Keratinocyte (primary cell): ENCODE measurements at regions not wholly inside any gene's neighbourhood (a gene's known extent, or its start where the extent isn't known, plus 50 kb on each side); places are given as distances from the start of the nearest gene placed in this dataset.

ENCODE experiments used
- DNase-seq: peaks from one replicate; pipeline ENCODE4 v3.0.0-alpha.2; 2011; ENCODE audit warnings: low read depth, missing footprints, low spot score
- FAIRE-seq: peaks from 2 replicates; lab custom pipeline; 2011; peaks lifted over from hg19 to GRCh38; lab: Jason Lieb, UNC
- H2AFZ ChIP-seq: 2 replicates; pipeline ENCODE4 v1.6.0; 2012; ENCODE audit warnings: low read length, control low read depth, inconsistent platforms; ENCODE audit not compliant: control insufficient read depth
- H3K27ac ChIP-seq: 2 replicates; pipeline ENCODE4 v1.5.1; 2011; ENCODE audit warnings: low read length; ENCODE audit not compliant: control insufficient read depth, insufficient read depth
- H3K27me3 ChIP-seq: 3 replicates; pipeline ENCODE4 v1.6.0; 2011; ENCODE audit warnings: low read length; ENCODE audit not compliant: control insufficient read depth, insufficient read depth; ENCODE audit errors: extremely low read depth
- H3K36me3 ChIP-seq, 2 experiments: 2 replicates in 1 of 2; 3 replicates in 1 of 2; pipeline ENCODE4 v1.5.1; 2011; ENCODE audit warnings: low read length in 2 of 2, mild to moderate bottlenecking in 1 of 2; ENCODE audit not compliant: control insufficient read depth in 2 of 2, insufficient read depth in 2 of 2; ENCODE audit errors: extremely low read depth in 1 of 2
- H3K4me1 ChIP-seq: 3 replicates; pipeline ENCODE4 v1.5.1; 2011; ENCODE audit warnings: low read length; ENCODE audit not compliant: control insufficient read depth, insufficient read depth; ENCODE audit errors: extremely low read depth
- H3K4me2 ChIP-seq: 3 replicates; pipeline ENCODE4 v1.6.0; 2011; ENCODE audit warnings: low read depth, low read length; ENCODE audit not compliant: control insufficient read depth, insufficient read depth; ENCODE audit errors: extremely low read depth
- H3K4me3 ChIP-seq, 3 experiments: fragments of 200-600 bp in 1 of 3; sonication (generic) in 1 of 3; 2 replicates in 2 of 3; 3 replicates in 1 of 3; pipeline ENCODE4 v1.5.1; 2011 to 2016; ENCODE audit warnings: low read length in 3 of 3, mild to moderate bottlenecking in 3 of 3, control low read depth in 2 of 3, inconsistent platforms in 1 of 3, low read depth in 1 of 3, mixed read lengths in 1 of 3, mixed run types in 1 of 3, moderate library complexity in 1 of 3; ENCODE audit not compliant: control insufficient read depth in 2 of 3, insufficient read depth in 2 of 3; ENCODE audit errors: extremely low read depth in 1 of 3
- H3K79me2 ChIP-seq: 2 replicates; pipeline ENCODE4 v1.6.0; 2012; ENCODE audit warnings: low read length; ENCODE audit not compliant: control insufficient read depth, insufficient read depth
- H3K9ac ChIP-seq: 3 replicates; pipeline ENCODE4 v1.6.0; 2011; ENCODE audit warnings: low read length; ENCODE audit not compliant: control insufficient read depth, insufficient read depth; ENCODE audit errors: extremely low read depth
- H3K9me1 ChIP-seq: 3 replicates; pipeline ENCODE4 v1.6.0; 2011; ENCODE audit warnings: low read length; ENCODE audit not compliant: control insufficient read depth, insufficient read depth; ENCODE audit errors: extremely low read depth
- H3K9me3 ChIP-seq: 2 replicates; pipeline ENCODE4 v1.5.1; 2012; ENCODE audit warnings: low read depth, low read length; ENCODE audit not compliant: control insufficient read depth
- H4K20me1 ChIP-seq: 3 replicates; pipeline ENCODE4 v1.6.0; 2011; ENCODE audit warnings: low read length; ENCODE audit not compliant: control insufficient read depth, insufficient read depth; ENCODE audit errors: extremely low read depth
- EZH2 ChIP-seq: IDR thresholded peaks from one replicate; pipeline ENCODE4 v1.6.1; 2012; ENCODE audit warnings: inconsistent platforms, mild to moderate bottlenecking, low read length, moderate library complexity
- dilution Hi-C: fragments of 300-500 bp; cut with MboI; formaldehyde crosslinking; loops from one replicate; pipeline ENCODE4 v1.7.0; 2020; ENCODE audit warnings: low sequenced_read_pairs; ENCODE audit not compliant: extremely low pct_ligation_motif_present
- TF ChIP-seq, protein P1 (sequence below), 3 experiments: IDR thresholded peaks in 1 of 3; conservative IDR thresholded peaks in 1 of 3; optimal IDR thresholded peaks in 1 of 3; 2 replicates in 2 of 3; 3 replicates in 1 of 3; pipeline versions ENCODE3 to v1.5.1; 2011; ENCODE audit warnings: low read length in 3 of 3, mild to moderate bottlenecking in 3 of 3, moderate library complexity in 2 of 3, control low read depth in 1 of 3, inconsistent platforms in 1 of 3; ENCODE audit not compliant: insufficient read depth in 2 of 3; ENCODE audit errors: extremely low read depth in 1 of 3

DNA sequence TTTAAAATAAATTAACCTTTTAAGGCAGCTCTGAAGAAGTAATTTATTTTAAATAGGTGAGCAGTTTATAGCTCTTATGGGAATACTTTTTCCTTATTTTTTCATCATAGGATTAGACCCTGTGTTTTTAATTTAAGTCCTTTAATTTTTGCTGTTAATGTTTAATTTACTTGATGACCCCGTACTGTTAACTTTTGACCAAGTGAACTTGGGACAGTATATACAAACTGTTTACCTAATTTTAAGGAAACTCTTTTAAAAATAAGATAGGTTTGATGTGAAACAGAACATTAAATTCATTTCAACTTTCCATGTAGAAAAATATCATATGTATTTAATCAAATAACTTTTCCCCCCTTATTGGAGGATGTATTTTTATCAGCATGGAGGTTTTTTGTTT lies 74.4 kb downstream of the KCNRG start:
- TF ChIP-seq, protein P1, sequence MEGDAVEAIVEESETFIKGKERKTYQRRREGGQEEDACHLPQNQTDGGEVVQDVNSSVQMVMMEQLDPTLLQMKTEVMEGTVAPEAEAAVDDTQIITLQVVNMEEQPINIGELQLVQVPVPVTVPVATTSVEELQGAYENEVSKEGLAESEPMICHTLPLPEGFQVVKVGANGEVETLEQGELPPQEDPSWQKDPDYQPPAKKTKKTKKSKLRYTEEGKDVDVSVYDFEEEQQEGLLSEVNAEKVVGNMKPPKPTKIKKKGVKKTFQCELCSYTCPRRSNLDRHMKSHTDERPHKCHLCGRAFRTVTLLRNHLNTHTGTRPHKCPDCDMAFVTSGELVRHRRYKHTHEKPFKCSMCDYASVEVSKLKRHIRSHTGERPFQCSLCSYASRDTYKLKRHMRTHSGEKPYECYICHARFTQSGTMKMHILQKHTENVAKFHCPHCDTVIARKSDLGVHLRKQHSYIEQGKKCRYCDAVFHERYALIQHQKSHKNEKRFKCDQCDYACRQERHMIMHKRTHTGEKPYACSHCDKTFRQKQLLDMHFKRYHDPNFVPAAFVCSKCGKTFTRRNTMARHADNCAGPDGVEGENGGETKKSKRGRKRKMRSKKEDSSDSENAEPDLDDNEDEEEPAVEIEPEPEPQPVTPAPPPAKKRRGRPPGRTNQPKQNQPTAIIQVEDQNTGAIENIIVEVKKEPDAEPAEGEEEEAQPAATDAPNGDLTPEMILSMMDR (optimal IDR thresholded peaks at IDR 0.05 in 1 of 3, IDR thresholded peaks at IDR 0.05 in 1 of 3, conservative IDR thresholded peaks at IDR 0.05 in 1 of 3; ENCODE audit: extremely low read depth in 1 of 3, insufficient read depth in 2 of 3, low read length in 3 of 3) = no peak
- H4K20me1 ChIP-seq = no peaks in the 10 kb centered on the region
- H3K4me3 ChIP-seq = no peak overlapping the region
- no peaks in the 10 kb centered on the region for H3K9me3 ChIP-seq
- H3K79me2 ChIP-seq = peaks cover 3% of the 10 kb centered on the region
- H3K36me3 ChIP-seq = no peaks in the 10 kb centered on the region
- no peak overlapping the region for H2AFZ ChIP-seq
- DNase-seq (no peak), FAIRE-seq (no peak)
- H3K9me1 ChIP-seq = no peaks in the 10 kb centered on the region
- H3K9ac ChIP-seq = no peak overlapping the region
- no peak overlapping the region for H3K27ac ChIP-seq
- no peaks in the 10 kb centered on the region for H3K27me3 ChIP-seq
- no peak overlapping the region for H3K4me2 ChIP-seq
- peaks cover 2% of the 10 kb centered on the region for H3K4me1 ChIP-seq
- dilution Hi-C loops = no loop called here

DNA sequence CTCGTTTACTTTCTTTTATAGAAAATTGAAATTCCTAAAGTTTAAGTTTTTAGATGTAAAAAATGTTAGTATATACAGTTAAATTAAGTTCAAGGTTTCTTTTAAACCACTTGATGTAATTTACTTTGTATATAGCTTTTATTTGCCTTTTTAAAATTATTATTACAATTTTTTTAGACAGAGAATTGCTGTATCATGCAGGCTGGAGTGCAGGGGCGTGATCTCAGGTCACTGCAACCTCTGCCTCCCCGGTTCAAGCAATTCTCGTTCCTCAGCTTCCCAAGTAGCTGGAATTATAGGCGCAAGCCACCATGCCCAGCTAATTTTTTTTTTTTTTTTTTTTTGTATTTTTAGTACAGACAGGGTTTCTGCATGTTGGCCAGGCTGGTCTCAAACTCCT lies 75.0 kb downstream of the KCNRG start:
- Histone ChIP-seq H3K9me1 (no peaks in the 10 kb centered on the region), H3K4me1 (no peaks in the 10 kb centered on the region), H3K79me2 (peaks cover 3% of the 10 kb centered on the region), H4K20me1 (no peaks in the 10 kb centered on the region), H3K4me3 (no peak overlapping the region), H3K36me3 (no peaks in the 10 kb centered on the region), H2AFZ (no peak overlapping the region), H3K9ac (no peak overlapping the region), H3K27ac (no peak overlapping the region), H3K9me3 (no peaks in the 10 kb centered on the region), H3K4me2 (no peak overlapping the region), H3K27me3 (no peaks in the 10 kb centered on the region)
- TF ChIP-seq EZH2 = no peak
- TF ChIP-seq, protein P1 (optimal IDR thresholded peaks at IDR 0.05 in 1 of 3, IDR thresholded peaks at IDR 0.05 in 1 of 3, conservative IDR thresholded peaks at IDR 0.05 in 1 of 3; ENCODE audit: extremely low read depth in 1 of 3, insufficient read depth in 2 of 3, low read length in 3 of 3) = no peak
- DNase-seq (no peak), FAIRE-seq (no peak)
- dilution Hi-C loops = no loop called here
